K562 (cell line): ENCODE measurements at regions not wholly inside any gene's neighbourhood (a gene's known extent, or its start where the extent isn't known, plus 50 kb on each side); places are given as distances from the start of the nearest gene placed in this dataset.

Experiments
- ATF2 ChIP-seq: sonication (generic); formaldehyde crosslinking; IDR thresholded peaks from 2 replicates; pipeline ENCODE4 v1.8.1; 2022; ENCODE audit warnings: missing genetic modification reagents
- POLR2A ChIP-seq: fragments of 450-650 bp; conservative IDR thresholded peaks from 2 replicates; pipeline ENCODE4 v1.6.1; 2016
- SMC3 ChIP-seq: conservative IDR thresholded peaks from 2 replicates; pipeline ENCODE4 v1.6.1; 2011; ENCODE audit warnings: low read depth, low read length, improper control_type of control experiment; ENCODE audit not compliant: insufficient read depth
- SP1 ChIP-seq: sonication (generic); formaldehyde crosslinking; IDR thresholded peaks from 2 replicates; pipeline ENCODE4 v1.8.1; 2022; ENCODE audit warnings: mild to moderate bottlenecking, missing genetic modification reagents

GRCh38 chr20:60835876-60836275, 416.2 kb upstream of the CDH4 start:
- TF ChIP-seq POLR2A = no peak
- no peak for TF ChIP-seq SMC3
- TF ChIP-seq SP1 (CRISPR knock-in tag) = no peak
- TF ChIP-seq ATF2 = no peak
